Aorta (tissue), 5 donors: ENCODE measurements at regions not wholly inside any gene's neighbourhood (a gene's known extent, or its start where the extent isn't known, plus 50 kb on each side); places are given as distances from the start of the nearest gene placed in this dataset.

Experiments
- ATAC-seq: fragments of 200-7000 bp; cut with Tn5 transposase; one replicate; pipeline ENCODE4 v1.9.1; 2022; ENCODE audit warnings: moderate library complexity; ENCODE audit not compliant: low FRiP score
- DNase-seq, 2 donors: peaks; one replicate each; pipeline ENCODE4 v3.0.0-alpha.2; 2020
- H3K27ac ChIP-seq, 2 donors: one replicate each; pipeline ENCODE4 v1.5.1; 2013; ENCODE audit warnings: low read length in 2 of 2, mild to moderate bottlenecking in 2 of 2, moderate library complexity in 2 of 2, control low read depth in 1 of 2, inconsistent platforms in 1 of 2, low read depth in 1 of 2
- H3K27me3 ChIP-seq, 2 donors: one replicate each; pipeline ENCODE4 v1.6.1; 2013; ENCODE audit warnings: control low read depth in 1 of 2, low read length in 1 of 2, mild to moderate bottlenecking in 1 of 2, moderate library complexity in 1 of 2; ENCODE audit not compliant: insufficient read depth in 2 of 2, control insufficient read depth in 1 of 2
- H3K36me3 ChIP-seq, 2 donors: one replicate each; pipeline ENCODE4 v1.6.1; 2013; ENCODE audit warnings: control low read depth in 1 of 2, low read length in 1 of 2, mild to moderate bottlenecking in 1 of 2; ENCODE audit not compliant: insufficient read depth in 2 of 2, control insufficient read depth in 1 of 2
- H3K4me1 ChIP-seq, 2 donors: one replicate each; pipeline ENCODE4 v1.6.1; 2013; ENCODE audit warnings: low read length in 2 of 2, control low read depth in 1 of 2, mild to moderate bottlenecking in 1 of 2, moderate library complexity in 1 of 2; ENCODE audit not compliant: insufficient read depth in 2 of 2, control insufficient read depth in 1 of 2
- H3K4me3 ChIP-seq, 2 donors: one replicate each; pipeline ENCODE4 v1.5.1; 2013; ENCODE audit warnings: low read length in 2 of 2, control low read depth in 1 of 2, mild to moderate bottlenecking in 1 of 2
- H3K9me3 ChIP-seq: one replicate; pipeline ENCODE4 v1.6.1; 2013; ENCODE audit warnings: mild to moderate bottlenecking, low read length; ENCODE audit not compliant: control insufficient read depth
- WGBS, 2 donors: extraction: QIAGEN DNeasy Blood & Tissue Kit; methylation state at CpG; one replicate each; pipeline ENCODE4 v1.1.7; 2013; 5-methylcytosine and 5-hydroxymethylcytosine counted together
- intact Hi-C, 2 donors: fragments of 100-400 bp; cut with DNase I; formaldehyde crosslinking; loops; one replicate each; pipeline versions ENCODE4 v1.14.2 to v1.15.0; 2022
- donor health status: healthy with polysubstance abuse.
- donor health status: Bipolar disorder and iron deficiency.
- donor health status: DM: no; HTN: no; CAD: no.
- donor health status: DM: no; HTN: no; CAD: no.
- donor health status: DM: yes; HTN: yes; CAD: no.

- DNase-seq (no peak), ATAC-seq (no peak)
- H3K36me3 ChIP-seq, result no peaks in the 10 kb centered on the region
- H3K4me1 ChIP-seq, result no peaks in the 10 kb centered on the region
- H3K27ac ChIP-seq, result no peak overlapping the region
- no peak overlapping the region for H3K4me3 ChIP-seq
- intact Hi-C loops, result no loop called here
- WGBS, 2 donors, result 54 to 86% methylated on average over 1 of the region's 1 CpG
- H3K27me3 ChIP-seq, result no peaks in the 10 kb centered on the region
- H3K9me3 ChIP-seq, result no peaks in the 10 kb centered on the region
These were observed 366.3 kb downstream of the TBX15 start for GRCh38 chr1:118621839-118622238.

GRCh38 chr1:118618618-118619340, 369.4 kb downstream of the TBX15 start:
- Histone ChIP-seq H3K4me1 (no peaks in the 10 kb centered on the region), H3K4me3 (no peak overlapping the region), H3K36me3 (no peaks in the 10 kb centered on the region), H3K27me3 (no peaks in the 10 kb centered on the region), H3K9me3 (peaks cover 2% of the 10 kb centered on the region), H3K27ac (no peak overlapping the region)
- WGBS, 2 donors, result 72 to 76% methylated on average over 3 of the region's 3 CpGs
- DNase-seq, result no peak
- no peak for ATAC-seq
- intact Hi-C loops, result no loop called here

GRCh38 chr1:118617916-118618315, 370.2 kb downstream of the TBX15 start:
- DNase-seq (no peak), ATAC-seq (no peak)
- Histone ChIP-seq H3K4me3 (no peak overlapping the region), H3K36me3 (no peaks in the 10 kb centered on the region), H3K27me3 (no peaks in the 10 kb centered on the region), H3K4me1 (no peaks in the 10 kb centered on the region), H3K27ac (no peak overlapping the region), H3K9me3 (peaks cover 2% of the 10 kb centered on the region)
- WGBS, 2 donors, result 0% methylated on average over 1 of the region's 1 CpG
- intact Hi-C loops, result no loop called here

- H3K4me1 ChIP-seq, result no peaks in the 10 kb centered on the region
- DNase-seq, result no peak
- H3K27me3 ChIP-seq, result no peaks in the 10 kb centered on the region
- ATAC-seq, result no peak
- H3K9me3 ChIP-seq, result peaks cover 4% of the 10 kb centered on the region
- H3K27ac ChIP-seq, result no peak overlapping the region
- no peak overlapping the region for H3K4me3 ChIP-seq
- 65 to 71% methylated on average over 2 of the region's 2 CpGs for WGBS, 2 donors
- intact Hi-C loops, result no loop called here
- H3K36me3 ChIP-seq, result no peaks in the 10 kb centered on the region
These were observed 373.1 kb downstream of the TBX15 start for GRCh38 chr1:118615066-118615465.

GRCh38 chr1:118589238-118589846, 398.8 kb downstream of the TBX15 start:
- Histone ChIP-seq H3K4me1 (no peaks in the 10 kb centered on the region), H3K27ac (no peak overlapping the region), H3K9me3 (peaks cover 1% of the 10 kb centered on the region), H3K4me3 (no peak overlapping the region), H3K36me3 (no peaks in the 10 kb centered on the region), H3K27me3 (no peaks in the 10 kb centered on the region)
- 19 to 29% methylated on average over 5 of the region's 5 CpGs for WGBS, 2 donors
- no peak for DNase-seq
- no peak for ATAC-seq
- intact Hi-C loops, result no loop called here

GRCh38 chr1:118588566-118588965, 399.6 kb downstream of the TBX15 start:
- no peak for DNase-seq
- H3K36me3 ChIP-seq, result no peaks in the 10 kb centered on the region
- H3K27ac ChIP-seq, result no peak overlapping the region
- intact Hi-C loops, result no loop called here
- H3K4me1 ChIP-seq, result no peaks in the 10 kb centered on the region
- no peak overlapping the region for H3K4me3 ChIP-seq
- H3K27me3 ChIP-seq, result no peaks in the 10 kb centered on the region
- no peak for ATAC-seq
- peaks cover 1% of the 10 kb centered on the region for H3K9me3 ChIP-seq

- no peak overlapping the region for H3K27ac ChIP-seq
- H3K4me1 ChIP-seq, result no peaks in the 10 kb centered on the region
- intact Hi-C loops, result no loop called here
- no peak overlapping the region for H3K4me3 ChIP-seq
- DNase-seq (no peak), ATAC-seq (no peak)
- no peaks in the 10 kb centered on the region for H3K9me3 ChIP-seq
- no peaks in the 10 kb centered on the region for H3K27me3 ChIP-seq
- H3K36me3 ChIP-seq, result no peaks in the 10 kb centered on the region
These were observed 393.2 kb upstream of the SPAG17 start for GRCh38 chr1:118578276-118578675.

GRCh38 chr1:118575060-118575459, 390.0 kb upstream of the SPAG17 start:
- ATAC-seq (no peak), DNase-seq (no peak)
- Histone ChIP-seq H3K4me3 (no peak overlapping the region), H3K4me1 (no peaks in the 10 kb centered on the region), H3K27me3 (no peaks in the 10 kb centered on the region), H3K36me3 (no peaks in the 10 kb centered on the region), H3K27ac (no peak overlapping the region), H3K9me3 (no peaks in the 10 kb centered on the region)
- 79 to 91% methylated on average over 2 of the region's 2 CpGs for WGBS, 2 donors
- intact Hi-C loops, result no loop called here

- no peak for ATAC-seq
- no peak overlapping the region for H3K27ac ChIP-seq
- no peak overlapping the region for H3K4me3 ChIP-seq
- WGBS, 2 donors, result 75 to 77% methylated on average over 2 of the region's 2 CpGs
- intact Hi-C loops, result no loop called here
- H3K9me3 ChIP-seq, result no peaks in the 10 kb centered on the region
- H3K27me3 ChIP-seq, result no peaks in the 10 kb centered on the region
- H3K4me1 ChIP-seq, result no peaks in the 10 kb centered on the region
- no peak for DNase-seq
- H3K36me3 ChIP-seq, result no peaks in the 10 kb centered on the region
These were observed 380.1 kb upstream of the SPAG17 start for GRCh38 chr1:118564961-118565703.
